ENCODE measurements at regions not wholly inside any gene's neighbourhood (a gene's known extent, or its start where the extent isn't known, plus 50 kb on each side); places are given as distances from the start of the nearest gene placed in this dataset.

GRCh38 chr16:65843941-65844340, 522.5 kb upstream of the CDH5 start:
- no peak for DNase-seq
- WGBS, 2 donors: 58 to 67% methylated on average over 2 of the region's 2 CpGs
- H3K4me1 ChIP-seq: no peaks in the 10 kb centered on the region
- no peaks in the 10 kb centered on the region for H3K27me3 ChIP-seq
- ATAC-seq: no peak
- TF ChIP-seq, protein P1, sequence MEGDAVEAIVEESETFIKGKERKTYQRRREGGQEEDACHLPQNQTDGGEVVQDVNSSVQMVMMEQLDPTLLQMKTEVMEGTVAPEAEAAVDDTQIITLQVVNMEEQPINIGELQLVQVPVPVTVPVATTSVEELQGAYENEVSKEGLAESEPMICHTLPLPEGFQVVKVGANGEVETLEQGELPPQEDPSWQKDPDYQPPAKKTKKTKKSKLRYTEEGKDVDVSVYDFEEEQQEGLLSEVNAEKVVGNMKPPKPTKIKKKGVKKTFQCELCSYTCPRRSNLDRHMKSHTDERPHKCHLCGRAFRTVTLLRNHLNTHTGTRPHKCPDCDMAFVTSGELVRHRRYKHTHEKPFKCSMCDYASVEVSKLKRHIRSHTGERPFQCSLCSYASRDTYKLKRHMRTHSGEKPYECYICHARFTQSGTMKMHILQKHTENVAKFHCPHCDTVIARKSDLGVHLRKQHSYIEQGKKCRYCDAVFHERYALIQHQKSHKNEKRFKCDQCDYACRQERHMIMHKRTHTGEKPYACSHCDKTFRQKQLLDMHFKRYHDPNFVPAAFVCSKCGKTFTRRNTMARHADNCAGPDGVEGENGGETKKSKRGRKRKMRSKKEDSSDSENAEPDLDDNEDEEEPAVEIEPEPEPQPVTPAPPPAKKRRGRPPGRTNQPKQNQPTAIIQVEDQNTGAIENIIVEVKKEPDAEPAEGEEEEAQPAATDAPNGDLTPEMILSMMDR (IDR thresholded peaks at IDR 0.05): no peak
- no peak for TF ChIP-seq POLR2A (IDR thresholded peaks at IDR 0.05)
- intact Hi-C loops (cut with DNase I): no loop called here
- H3K27ac ChIP-seq: no peak overlapping the region
- H3K36me3 ChIP-seq (replicated peaks in 1 of 2; ENCODE audit: insufficient read depth in 1 of 2, low read depth in 2 of 2): no peaks in the 10 kb centered on the region
- H3K4me3 ChIP-seq: no peak overlapping the region
- H3K9me3 ChIP-seq: no peaks in the 10 kb centered on the region

DNA sequence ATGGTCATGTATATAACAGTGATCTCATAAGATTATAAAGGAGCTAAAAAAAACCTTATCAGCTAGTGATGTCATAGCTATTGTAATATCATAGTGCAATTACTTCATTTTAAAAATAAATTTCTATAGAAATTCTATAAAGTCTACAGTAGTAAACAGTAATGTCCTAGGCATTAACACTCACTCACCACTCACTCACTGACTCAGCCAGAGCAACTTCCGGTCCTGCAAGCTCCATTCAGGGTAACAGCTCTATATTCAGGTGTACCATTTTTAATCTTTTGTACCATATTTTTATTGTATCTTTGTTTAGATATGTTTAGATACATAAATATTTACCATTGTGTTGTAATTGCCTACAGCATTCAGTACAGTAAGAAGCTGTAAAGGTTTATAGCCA, 524.4 kb upstream of the CDH5 start:
- intact Hi-C loops (cut with DNase I): no loop called here
- Histone ChIP-seq H3K4me1 (no peaks in the 10 kb centered on the region), H3K27ac (no peak overlapping the region), H3K36me3 (replicated peaks in 1 of 2; ENCODE audit: insufficient read depth in 1 of 2, low read depth in 2 of 2) (no peaks in the 10 kb centered on the region), H3K27me3 (no peaks in the 10 kb centered on the region), H3K4me3 (no peak overlapping the region), H3K9me3 (no peaks in the 10 kb centered on the region)
- no peak for ATAC-seq
- no peak for DNase-seq
- WGBS, 2 donors: 50 to 61% methylated on average over 1 of the region's 1 CpG
- no peak for TF ChIP-seq POLR2A (IDR thresholded peaks at IDR 0.05)
- TF ChIP-seq, protein P1 (IDR thresholded peaks at IDR 0.05): no peak

- Histone ChIP-seq H3K36me3 (replicated peaks in 1 of 2; ENCODE audit: insufficient read depth in 1 of 2, low read depth in 2 of 2) (no peaks in the 10 kb centered on the region), H3K9me3 (no peaks in the 10 kb centered on the region), H3K27ac (no peak overlapping the region), H3K27me3 (no peaks in the 10 kb centered on the region), H3K4me3 (no peak overlapping the region), H3K4me1 (no peaks in the 10 kb centered on the region)
- WGBS, 2 donors: 47 to 57% methylated on average over 2 to 3 of the region's 3 CpGs
- intact Hi-C loops (cut with DNase I): no loop called here
- DNase-seq (no peak), ATAC-seq (no peak)
- TF ChIP-seq, protein P1 (IDR thresholded peaks at IDR 0.05): no peak
- TF ChIP-seq POLR2A (IDR thresholded peaks at IDR 0.05): no peak
These were observed 528.5 kb upstream of the CDH5 start for GRCh38 chr16:65838001-65838400.

- DNase-seq (no peak), ATAC-seq (no peak)
- intact Hi-C loops (cut with DNase I): no loop called here
- H3K4me3 ChIP-seq: no peak overlapping the region
- no peak overlapping the region for H3K27ac ChIP-seq
- H3K36me3 ChIP-seq (replicated peaks in 1 of 2; ENCODE audit: insufficient read depth in 1 of 2, low read depth in 2 of 2): no peaks in the 10 kb centered on the region
- no peak for TF ChIP-seq POLR2A (IDR thresholded peaks at IDR 0.05)
- TF ChIP-seq, protein P1 (IDR thresholded peaks at IDR 0.05): no peak
- H3K4me1 ChIP-seq: no peaks in the 10 kb centered on the region
- WGBS, 2 donors: 61 to 89% methylated on average over 3 of the region's 3 CpGs
- H3K27me3 ChIP-seq: no peaks in the 10 kb centered on the region
- no peaks in the 10 kb centered on the region for H3K9me3 ChIP-seq
These were observed 529.0 kb upstream of the CDH5 start for GRCh38 chr16:65837464-65837863.

DNA sequence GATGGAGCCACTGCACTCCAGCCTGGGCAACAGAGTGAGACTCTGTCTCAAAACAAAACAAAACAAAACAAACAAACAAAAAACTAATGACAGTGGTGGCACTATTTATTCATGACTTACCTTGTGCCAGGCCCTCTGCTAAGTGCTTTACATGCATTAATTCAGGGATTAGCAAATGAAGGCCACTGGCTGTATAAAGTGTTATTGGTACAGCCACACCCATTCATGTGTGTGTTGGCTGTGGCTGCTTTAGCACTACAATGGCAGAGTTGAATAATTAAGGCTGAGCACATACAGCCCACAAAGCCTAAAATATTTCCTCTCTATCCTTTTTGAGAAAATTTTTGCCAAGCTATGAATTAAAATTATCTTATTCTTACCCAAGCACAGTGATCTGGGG, 531.8 kb upstream of the CDH5 start:
- TF ChIP-seq, protein P1 (IDR thresholded peaks at IDR 0.05): no peak
- TF ChIP-seq POLR2A (IDR thresholded peaks at IDR 0.05): no peak

More for the DNA sequence above, 531.8 kb upstream of the CDH5 start:
- Histone ChIP-seq H3K9me3 (no peaks in the 10 kb centered on the region), H3K27me3 (no peaks in the 10 kb centered on the region), H3K4me3 (no peak overlapping the region), H3K4me1 (no peaks in the 10 kb centered on the region), H3K27ac (no peak overlapping the region), H3K36me3 (replicated peaks in 1 of 2; ENCODE audit: insufficient read depth in 1 of 2, low read depth in 2 of 2) (no peaks in the 10 kb centered on the region)
- intact Hi-C loops (cut with DNase I): no loop called here
- ATAC-seq (no peak), DNase-seq (no peak)
